ENCODE measurements at regions not wholly inside any gene's neighbourhood (a gene's known extent, or its start where the extent isn't known, plus 50 kb on each side); places are given as distances from the start of the nearest gene placed in this dataset.

- no peaks in the 10 kb centered on the region for H3K36me3 ChIP-seq
- 88 to 100% methylated on average over 1 of the region's 1 CpG for WGBS, 2 donors
- peaks cover 0 to 3% (median 0%) of the 10 kb centered on the region in 4 donors for H3K4me1 ChIP-seq
- no peak for TF ChIP-seq POLR2A (IDR thresholded peaks at IDR 0.05)
- TF ChIP-seq EP300 (IDR thresholded peaks at IDR 0.05) = no peak
- TF ChIP-seq CTCF (IDR thresholded peaks at IDR 0.05) = no peak
- H3K27ac ChIP-seq = peak overlapping the region in 1 of 4 donors; percentile 6
- no peak for DNase-seq (ENCODE audit: low spot score in 2 of 2)
- no peaks in the 10 kb centered on the region for H3K9me3 ChIP-seq
- H3K27me3 ChIP-seq = no peaks in the 10 kb centered on the region
- no peak overlapping the region for H3K4me3 ChIP-seq
Measured at GRCh38 chr14:53493860-53494259, 340.7 kb upstream of the DDHD1 start.

- Histone ChIP-seq H3K4me1 (peaks cover 0 to 3% (median 0%) of the 10 kb centered on the region in 4 donors), H3K27ac (no peak overlapping the region), H3K4me3 (no peak overlapping the region), H3K36me3 (no peaks in the 10 kb centered on the region), H3K27me3 (no peaks in the 10 kb centered on the region), H3K9me3 (no peaks in the 10 kb centered on the region)
- 58 to 61% methylated on average over 2 of the region's 2 CpGs for WGBS, 2 donors
- TF ChIP-seq POLR2A (IDR thresholded peaks at IDR 0.05) = no peak
- no peak for TF ChIP-seq CTCF (IDR thresholded peaks at IDR 0.05)
- TF ChIP-seq EP300 (IDR thresholded peaks at IDR 0.05) = no peak
- no peak for DNase-seq (ENCODE audit: low spot score in 2 of 2)
Measured at GRCh38 chr14:53493320-53493719, 340.2 kb upstream of the DDHD1 start.

GRCh38 chr14:53491884-53492277 is 338.8 kb upstream of the DDHD1 start:
- H3K27ac ChIP-seq = no peak overlapping the region
- WGBS, 2 donors = 74 to 80% methylated on average over 5 of the region's 5 CpGs
- H3K4me1 ChIP-seq = peaks cover 0 to 3% (median 0%) of the 10 kb centered on the region in 4 donors
- H3K4me3 ChIP-seq = no peak overlapping the region
- H3K9me3 ChIP-seq = no peaks in the 10 kb centered on the region
- no peaks in the 10 kb centered on the region for H3K36me3 ChIP-seq
- no peak for DNase-seq (ENCODE audit: low spot score in 2 of 2)
- no peak for TF ChIP-seq POLR2A (IDR thresholded peaks at IDR 0.05)
- TF ChIP-seq EP300 (IDR thresholded peaks at IDR 0.05) = no peak
- no peak for TF ChIP-seq CTCF (IDR thresholded peaks at IDR 0.05)
- no peaks in the 10 kb centered on the region for H3K27me3 ChIP-seq

GRCh38 chr14:53491256-53491883 is 338.2 kb upstream of the DDHD1 start:
- Histone ChIP-seq H3K27ac (no peak overlapping the region), H3K9me3 (no peaks in the 10 kb centered on the region)
- WGBS, 2 donors = 39 to 41% methylated on average over 3 of the region's 3 CpGs

More at GRCh38 chr14:53491256-53491883, 338.2 kb upstream of the DDHD1 start:
- Histone ChIP-seq H3K4me1 (peaks cover 0 to 3% (median 0%) of the 10 kb centered on the region in 4 donors), H3K27me3 (no peaks in the 10 kb centered on the region), H3K4me3 (no peak overlapping the region), H3K36me3 (no peaks in the 10 kb centered on the region)
- TF ChIP-seq POLR2A (IDR thresholded peaks at IDR 0.05) (no peak), CTCF (IDR thresholded peaks at IDR 0.05) (no peak), EP300 (IDR thresholded peaks at IDR 0.05) (no peak)
- no peak for DNase-seq (ENCODE audit: low spot score in 2 of 2)
